GM21825 (cell line): ENCODE measurements at regions not wholly inside any gene's neighbourhood (a gene's known extent, or its start where the extent isn't known, plus 50 kb on each side); places are given as distances from the start of the nearest gene placed in this dataset.

Source experiments
- ATAC-seq: cut with Tn5 transposase; IDR thresholded peaks from one replicate; pipeline ENCODE4 v1.9.1; 2021; ENCODE audit warnings: mild to moderate bottlenecking, moderate library complexity; ENCODE audit not compliant: unreplicated experiment

DNA sequence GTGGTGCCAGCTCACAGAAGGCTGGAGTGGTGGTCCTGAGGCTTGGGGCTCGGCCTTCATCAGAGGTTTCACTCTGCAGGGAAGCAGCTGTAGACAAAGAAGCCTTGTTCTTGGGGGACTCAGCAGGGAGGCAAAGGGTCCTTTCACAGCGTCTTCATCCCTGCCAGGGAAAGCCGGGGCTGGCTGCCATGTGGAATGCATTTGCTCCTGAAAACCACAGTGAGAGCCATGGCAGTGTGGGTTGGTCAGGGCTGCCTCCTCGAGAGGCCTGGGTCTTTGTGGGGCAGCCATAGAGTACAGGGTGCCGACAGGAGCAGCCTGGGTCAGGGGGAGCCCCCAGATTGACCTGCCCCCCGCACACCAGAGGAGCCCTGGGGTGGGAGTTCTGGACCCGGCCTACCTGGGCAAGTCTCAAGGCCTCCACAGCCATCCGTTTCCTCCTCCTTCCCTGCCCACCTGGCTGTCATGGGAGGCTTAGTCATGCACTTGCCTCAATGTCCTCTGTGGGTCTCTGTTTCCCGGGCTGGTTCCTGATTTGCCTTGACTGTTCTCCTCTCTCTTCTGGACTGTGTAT is 144.0 kb downstream of the CDC5L start:
- no peak for ATAC-seq

DNA sequence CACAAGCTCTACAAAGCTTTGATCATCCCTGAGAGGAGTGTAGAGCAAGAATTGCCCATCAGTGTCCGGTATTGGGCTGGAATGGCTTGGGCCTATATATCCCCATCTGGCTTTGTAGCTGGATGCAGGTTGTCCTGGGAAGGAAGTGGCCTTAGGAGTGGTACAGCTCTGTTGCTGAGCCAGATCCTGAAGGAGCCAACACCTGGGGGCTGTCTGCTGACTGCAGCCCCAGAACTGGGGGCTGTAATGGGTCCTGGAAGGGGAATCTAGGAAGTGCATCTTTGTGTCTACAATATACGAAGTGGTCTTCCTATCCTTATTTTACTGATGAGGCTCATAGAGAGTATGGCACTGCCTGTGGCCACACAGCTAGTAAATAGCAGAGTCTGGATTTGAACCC is 145.9 kb downstream of the CDC5L start:
- no peak for ATAC-seq

DNA sequence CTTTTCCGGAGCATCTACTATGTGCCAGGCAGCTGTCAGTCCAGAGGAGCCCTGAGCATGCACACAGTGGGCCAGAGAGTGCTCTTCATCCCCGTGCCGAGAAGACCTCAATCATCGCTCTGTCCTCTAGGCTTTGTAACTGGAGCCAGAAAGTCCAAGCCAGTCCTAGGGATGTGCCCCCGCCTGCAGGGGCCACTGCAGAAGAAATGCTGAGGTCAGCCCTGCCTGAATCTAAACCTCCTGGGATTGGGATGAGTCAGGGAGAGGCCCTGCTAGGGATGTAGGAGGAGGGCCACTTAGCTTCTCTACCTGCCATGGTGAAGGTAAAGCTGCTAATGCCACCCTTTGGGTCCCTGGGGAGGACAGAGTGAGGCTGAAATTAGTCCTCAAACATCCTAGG is 146.8 kb downstream of the CDC5L start:
- ATAC-seq: no peak

DNA sequence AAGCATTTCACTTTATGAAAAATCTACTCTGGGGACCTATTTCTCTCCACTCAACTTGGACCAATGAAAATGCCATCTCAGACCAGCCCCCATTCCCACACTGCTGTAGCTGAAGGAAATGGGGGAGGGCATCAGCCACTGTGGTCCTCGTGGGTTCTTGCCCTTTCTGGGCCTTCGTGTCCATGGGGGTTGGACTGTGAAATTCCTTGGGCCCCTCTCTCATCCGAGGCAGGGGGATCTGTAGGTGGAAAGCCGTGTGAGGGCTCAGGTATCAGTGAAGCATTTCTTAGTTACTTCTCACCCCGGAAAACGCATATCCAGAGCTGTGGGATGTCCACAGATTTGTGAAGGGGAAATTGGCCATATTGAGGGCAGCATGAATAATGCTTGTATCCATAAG is 147.9 kb downstream of the CDC5L start:
- no peak for ATAC-seq

DNA sequence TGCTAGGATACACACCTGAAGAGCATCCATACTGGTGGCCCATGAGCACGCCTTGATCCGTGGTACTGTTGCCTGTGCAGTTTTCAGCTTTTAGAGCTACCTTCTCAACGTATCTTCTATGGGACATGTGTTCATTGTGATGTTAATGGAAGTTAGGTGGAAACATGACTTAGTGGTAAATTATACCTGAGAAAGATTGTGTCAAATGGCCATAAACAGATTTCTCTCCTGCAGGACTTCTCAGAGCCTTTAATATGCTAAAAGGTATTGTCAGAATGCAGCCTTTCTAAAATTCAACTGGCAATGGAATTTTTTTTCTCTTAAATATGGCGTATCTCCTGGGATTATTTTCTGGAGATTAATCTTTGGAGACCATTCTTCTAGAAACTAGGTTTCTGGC is 148.5 kb downstream of the CDC5L start:
- ATAC-seq: no peak

DNA sequence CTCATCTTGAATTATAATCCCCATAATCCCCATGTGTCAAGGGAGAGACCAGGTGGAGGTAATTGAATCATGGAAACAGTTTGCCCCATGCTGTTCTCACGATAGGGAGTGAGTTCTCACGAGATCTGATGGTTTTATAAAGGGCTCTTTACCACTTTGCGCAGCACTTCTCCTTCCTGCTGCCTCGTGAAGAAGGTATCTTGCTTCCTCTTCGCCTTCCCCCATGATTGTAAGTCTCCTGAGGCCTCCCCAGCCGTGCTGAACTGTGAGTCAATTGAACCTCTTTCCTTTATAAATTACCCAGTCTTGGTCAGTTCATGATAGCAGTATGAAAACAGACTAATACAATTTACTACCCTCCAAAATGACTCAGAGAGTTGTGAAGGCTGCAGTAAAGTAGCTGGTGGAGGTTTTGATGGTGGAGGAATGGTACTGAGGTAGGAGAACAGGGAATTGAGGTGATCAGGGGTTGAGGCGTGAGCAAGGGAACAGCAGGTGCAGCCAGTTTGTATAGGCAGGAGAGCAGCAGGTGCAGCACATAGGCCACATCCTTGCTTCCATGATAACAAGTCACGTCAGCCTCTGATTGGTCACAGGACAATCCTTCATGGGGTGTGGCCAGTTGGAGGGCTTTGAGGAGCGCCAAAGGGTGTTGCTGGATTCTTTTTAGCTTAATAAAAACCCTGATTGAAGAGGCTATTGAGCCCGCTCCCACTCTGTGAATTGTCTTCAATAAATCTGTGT is 150.0 kb downstream of the CDC5L start:
- ATAC-seq: no peak

DNA sequence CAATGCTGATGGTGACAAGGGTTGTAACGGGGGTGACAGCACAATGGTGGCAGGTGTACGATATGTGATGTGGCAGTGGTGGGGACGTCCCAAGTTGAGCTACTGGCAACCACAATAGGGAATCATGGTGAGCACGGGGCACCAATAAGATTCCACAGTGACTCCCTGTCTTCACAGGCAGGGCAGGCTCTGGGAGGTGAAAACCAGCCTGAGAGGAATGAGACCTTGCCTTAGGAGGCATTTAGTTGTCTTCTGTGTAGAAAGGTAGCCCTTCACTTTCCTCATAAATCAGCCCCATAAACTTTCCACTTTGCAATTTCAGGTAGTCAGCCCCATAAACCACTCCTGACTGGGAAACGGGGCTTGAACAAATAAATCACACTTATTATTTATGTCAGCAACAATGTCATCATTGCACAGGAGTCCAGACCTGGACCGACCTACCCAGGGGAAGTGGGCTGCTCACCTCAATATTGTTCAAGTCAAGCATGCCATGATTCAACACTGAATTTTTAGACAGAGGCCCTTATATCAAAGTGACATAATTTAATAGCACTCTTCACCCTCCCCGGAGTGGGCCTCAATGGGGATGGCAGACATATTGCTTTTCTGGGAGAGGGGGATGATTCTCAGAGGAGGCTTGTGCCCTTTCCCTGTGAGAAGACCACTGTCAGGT is 150.8 kb downstream of the CDC5L start:
- ATAC-seq: no peak

DNA sequence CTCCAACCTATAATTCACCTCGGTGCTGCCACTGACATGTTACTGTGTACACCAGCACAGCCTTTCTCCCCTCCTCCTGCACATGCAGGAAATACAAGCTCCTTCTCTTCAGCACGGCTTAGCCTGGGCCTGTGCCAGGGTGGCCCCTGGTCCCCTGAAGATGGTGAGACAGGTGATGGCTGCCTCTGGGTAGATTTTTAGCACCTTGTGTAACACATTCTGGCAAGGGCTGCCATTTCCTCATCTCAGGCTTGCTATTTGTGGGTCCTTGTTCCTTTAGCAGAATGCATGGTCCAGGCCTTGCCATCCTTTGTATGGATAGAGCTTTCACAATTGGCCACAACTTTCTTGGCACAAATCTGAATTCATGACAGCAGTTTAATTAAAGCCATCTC is 151.3 kb downstream of the CDC5L start:
- no peak for ATAC-seq

DNA sequence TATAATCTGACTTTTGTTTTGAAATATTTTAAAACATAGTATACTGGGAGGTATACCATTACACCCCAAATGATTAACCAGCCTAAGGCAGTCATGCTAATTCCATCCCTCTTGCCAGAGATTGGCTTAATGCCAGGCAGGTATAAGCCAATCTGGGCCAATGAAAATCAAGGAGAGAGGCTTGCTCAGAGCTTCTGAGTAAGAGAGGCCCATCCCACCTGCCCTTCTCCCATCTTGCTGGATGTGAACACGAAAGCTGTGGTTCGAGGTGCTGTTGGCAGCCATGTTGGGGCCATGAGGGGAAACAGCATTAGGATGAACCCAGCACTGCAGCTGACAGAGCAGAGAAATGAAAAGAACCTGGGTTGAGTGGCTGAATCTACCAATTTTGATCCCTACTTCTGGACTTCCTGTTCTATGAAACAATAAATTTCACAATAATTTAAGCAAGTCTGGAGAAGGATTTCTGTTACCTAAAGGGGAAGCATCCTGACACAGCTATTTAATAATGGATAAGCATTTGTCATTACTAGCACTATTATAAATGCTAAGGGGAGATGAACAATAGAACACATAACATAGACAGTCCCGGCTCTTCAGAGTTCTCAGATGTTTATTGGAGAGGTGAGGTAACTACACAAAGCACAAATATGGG is 152.3 kb downstream of the CDC5L start:
- ATAC-seq: no peak

DNA sequence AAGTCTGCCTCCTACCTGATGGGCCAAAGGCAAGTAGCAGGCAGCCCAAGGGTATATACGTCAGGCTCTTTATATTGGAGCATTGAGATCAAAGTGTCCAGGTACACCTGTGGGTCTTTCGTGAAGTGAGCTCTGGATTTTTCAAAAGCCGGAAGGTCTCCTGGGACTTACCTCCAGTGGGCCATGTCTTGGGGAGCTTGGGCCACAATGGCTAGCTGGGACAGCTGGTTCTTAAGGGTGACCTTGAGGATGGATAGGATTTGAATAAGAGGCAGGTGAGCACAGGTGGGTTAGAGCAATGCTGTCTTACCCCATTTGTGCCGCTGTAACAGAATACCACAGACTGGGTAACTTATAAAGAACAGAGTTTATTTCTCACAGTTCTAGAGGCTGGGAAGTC is 153.4 kb downstream of the CDC5L start:
- ATAC-seq: no peak

DNA sequence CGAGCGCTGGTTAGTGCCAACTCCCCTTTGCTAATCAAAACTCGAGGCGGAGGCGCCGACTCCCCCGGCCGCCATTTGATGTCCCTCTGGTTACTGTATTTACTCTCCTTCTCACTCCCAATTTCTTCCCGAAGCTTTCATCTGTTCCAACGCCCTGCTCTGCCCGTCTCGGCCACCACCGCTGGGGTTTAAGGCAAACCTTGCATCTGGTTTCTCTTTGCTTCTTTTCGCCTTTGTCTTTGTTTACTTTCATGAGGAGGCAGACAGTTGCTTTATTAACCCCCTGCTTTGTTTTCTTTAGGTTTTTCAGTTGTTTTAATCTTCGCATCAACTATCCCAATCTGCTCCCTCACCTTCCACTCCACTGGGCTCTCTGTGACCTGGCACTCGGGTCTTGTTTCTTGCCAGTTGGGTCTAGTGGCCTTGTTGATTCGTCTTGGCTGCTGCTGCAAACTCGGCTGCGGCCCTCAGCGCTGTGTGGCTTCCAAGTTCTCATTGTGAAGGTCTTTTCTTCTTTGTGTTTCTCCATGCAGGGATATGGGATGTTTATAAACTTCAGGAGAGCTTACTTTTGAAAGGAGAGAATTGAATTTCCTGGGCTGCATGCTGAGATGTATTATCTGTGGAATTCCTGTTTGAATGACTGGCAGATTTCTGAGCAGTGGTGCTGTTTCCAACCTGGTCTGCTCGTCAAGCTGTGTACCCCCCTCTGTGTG is 155.1 kb downstream of the CDC5L start:
- no peak for ATAC-seq

DNA sequence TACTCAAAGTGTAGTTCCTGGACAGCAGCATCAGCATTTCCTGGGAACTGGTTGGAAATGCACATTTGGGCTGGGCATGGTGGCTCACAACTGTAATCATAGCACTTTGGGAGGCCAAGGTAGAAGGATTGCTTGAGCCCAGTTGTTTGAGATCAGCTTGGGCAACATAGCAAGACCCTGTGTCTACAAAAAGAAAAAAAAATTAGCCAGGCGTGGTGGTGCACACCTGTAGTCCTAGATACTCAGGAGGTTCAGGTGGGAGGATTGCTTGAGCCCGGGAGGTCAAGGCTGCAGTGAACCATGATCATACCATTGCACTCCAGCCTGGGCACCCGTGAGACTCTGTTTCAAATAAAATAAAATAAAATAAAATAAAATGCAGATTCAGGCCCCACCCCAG is 156.2 kb downstream of the CDC5L start:
- ATAC-seq: no peak

DNA sequence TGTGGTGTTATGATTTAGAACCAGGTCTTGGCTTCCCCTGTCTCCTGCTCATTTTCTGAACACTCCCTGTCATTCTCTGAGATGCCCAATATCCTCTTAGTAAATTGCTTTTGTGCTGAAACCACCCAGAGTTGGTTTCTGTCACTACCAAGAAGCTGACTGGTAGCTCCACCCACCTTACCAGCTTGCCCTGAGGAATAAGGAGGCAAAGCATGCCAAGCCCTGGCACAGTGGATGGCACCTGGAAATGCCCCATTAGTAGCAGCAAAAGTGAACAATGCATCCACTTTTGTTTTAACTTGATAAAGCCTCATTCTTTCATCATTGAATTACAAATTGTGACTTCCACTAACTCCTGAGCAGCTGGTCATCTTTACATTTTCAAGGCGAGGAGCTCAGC is 157.7 kb downstream of the CDC5L start:
- ATAC-seq: no peak

DNA sequence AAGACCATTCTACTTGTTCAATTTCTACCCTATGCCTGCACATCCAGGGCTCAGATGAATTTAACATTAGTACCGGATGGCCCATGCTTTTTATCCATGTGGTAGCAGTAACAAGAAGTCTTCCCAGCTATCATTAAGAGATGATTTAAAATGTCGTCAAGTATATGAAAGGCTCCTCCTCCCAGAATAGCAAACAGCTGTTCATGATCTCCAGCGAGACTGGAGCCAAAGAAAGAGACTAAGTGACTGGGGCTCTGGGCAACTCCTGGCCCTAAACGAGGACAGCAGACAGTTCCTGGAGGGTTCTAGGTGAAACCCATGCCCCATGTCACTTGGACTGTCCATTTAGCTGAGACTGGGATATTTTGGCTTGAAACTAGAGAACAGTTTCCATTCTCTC is 160.8 kb downstream of the CDC5L start:
- ATAC-seq: no peak

DNA sequence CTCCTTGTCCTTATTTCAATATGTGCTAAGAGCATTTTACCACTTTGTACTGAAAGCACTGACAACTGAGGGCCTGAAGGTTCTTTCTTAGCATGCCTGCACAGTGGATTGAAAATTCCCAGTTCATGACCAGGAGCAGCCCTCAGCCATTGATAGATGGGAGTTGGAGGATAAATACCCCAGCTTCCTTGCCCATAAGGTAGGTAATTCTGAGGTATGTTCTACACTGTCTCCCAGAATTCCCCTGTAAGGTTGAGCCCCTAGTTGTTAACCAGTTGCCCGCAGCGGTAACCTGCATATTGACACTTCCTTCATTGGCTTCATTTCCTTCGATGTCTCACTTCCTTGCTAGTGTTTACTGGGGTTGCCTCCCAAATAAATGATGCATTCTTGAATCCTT is 162.0 kb downstream of the CDC5L start:
- no peak for ATAC-seq

DNA sequence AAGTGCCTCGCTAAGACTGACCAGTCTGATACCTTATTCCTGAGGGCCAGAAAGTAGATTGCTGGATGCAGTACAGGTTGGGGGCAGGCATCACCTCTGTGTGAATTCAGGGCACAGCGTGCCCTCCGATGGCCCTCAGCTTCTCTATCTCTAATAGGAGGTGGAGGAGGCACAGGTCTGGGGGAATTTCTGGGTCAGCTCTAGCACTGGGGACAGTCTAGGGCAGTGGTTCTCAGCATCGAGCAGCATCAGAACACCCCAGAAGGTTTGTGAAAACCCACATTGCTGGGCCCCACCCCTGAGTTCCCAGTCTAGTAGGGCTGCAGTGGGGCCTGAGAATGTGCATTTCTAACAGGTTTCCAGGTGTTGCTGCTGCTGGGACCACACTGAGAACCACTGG is 166.7 kb downstream of the CDC5L start:
- no peak for ATAC-seq

DNA sequence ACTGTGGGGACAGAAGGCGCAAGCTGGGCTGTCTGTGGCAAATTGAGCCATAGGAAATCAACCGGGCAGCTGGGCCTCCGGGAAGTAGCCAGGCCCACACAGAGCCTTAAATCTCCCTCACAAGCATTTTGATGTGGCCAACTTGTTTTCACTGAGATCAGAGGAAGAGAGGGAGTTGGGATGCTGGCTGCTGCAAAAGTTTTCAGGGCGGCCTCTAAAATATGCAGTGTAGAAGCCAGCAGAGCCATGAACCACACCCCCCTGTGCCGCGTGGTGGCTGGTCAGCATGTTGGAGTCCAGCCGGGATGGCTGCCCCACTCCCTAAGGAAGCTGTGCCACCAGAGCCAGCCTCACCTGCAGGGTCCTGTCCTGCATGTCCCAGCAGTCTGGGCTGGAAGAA is 167.4 kb downstream of the CDC5L start:
- no peak for ATAC-seq

DNA sequence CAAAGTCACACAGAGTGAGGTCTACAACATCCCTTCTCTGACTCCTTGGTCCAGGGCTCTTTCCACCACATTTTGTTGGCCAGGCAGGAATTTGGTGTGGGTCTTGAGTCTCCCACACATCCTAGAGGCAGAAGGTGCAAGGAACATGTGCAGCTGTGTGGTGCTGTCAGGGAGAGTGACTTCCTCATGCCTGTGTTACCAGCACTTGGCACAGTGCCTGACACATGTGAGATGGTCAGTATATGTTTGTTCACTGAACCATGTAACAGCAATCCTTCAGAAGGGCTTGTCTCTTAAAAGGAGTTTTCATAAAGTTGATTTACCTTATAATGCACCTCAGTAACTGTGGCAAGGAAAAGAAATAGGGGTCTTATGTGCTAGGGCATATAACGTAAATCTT is 168.5 kb downstream of the CDC5L start:
- no peak for ATAC-seq

DNA sequence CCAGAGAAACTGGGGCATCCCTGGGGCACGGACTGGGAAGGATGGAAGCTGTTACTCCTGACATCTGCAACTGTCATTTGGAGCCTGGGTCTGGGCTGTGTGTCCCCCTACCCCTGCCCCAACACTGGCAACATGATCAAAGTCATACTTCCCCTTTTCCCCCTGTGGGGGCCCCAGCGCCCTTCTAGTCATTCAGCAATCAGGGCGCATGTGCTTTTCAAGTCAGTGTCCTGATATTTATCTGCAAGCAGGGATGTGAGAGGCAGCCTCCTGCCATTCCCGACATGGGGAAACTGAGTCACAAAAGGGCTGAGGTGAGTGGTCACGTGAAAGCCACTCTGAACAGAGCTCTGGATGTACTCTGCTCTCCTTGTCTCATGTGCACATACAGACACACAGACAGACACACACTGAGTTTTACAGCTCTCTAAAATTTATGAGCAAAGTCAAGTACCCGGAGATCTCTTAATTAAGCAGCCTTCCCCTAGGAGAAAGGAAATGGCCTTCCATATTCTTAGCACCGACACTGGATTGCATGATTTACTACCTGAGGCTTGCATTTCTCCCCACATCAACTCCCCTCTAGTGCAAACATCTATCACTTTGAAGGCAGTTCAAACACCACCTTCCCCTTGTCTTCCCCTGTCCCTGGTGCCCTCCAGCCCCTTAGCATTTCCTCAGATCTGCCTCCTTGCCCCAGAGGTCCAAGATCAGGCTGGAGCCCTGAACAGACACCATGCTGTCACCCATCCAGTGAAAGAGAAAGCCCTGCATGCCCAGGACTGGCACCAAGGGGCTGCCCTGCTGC is 170.7 kb downstream of the CDC5L start:
- no peak for ATAC-seq

DNA sequence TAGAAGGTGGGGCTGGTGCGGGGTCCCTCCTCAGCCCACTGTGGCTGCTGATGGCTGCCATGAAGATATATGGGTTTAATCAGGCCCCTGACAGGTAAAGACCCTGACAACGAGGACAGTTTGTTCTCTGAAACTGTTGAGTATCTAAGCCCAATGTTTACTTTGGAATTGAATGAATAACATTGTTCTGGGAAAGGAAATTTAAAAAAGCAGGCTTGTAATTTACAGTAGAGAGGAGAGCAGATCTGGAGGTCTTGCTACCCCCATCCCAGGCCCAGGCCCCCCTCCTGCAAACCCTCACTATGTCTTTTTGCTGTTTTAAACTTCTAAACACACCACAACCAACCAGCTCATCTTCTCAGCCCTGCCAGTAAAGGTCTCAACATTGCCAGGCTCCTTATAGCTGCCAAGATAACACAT is 171.3 kb downstream of the CDC5L start:
- ATAC-seq: no peak
